GM23248 (cell line): ENCODE measurements at regions not wholly inside any gene's neighbourhood (a gene's known extent, or its start where the extent isn't known, plus 50 kb on each side); places are given as distances from the start of the nearest gene placed in this dataset.

Experiments
- EZH2 ChIP-seq: fragments of 200-600 bp; sonication (generic); IDR thresholded peaks from 2 replicates; pipeline ENCODE4 v1.6.1; 2018; ENCODE audit warnings: antibody characterized with exemption, mild to moderate bottlenecking; ENCODE audit not compliant: insufficient read depth, poor library complexity, severe bottlenecking
- EZH2phosphoT487 ChIP-seq: fragments of 200-600 bp; sonication (generic); IDR thresholded peaks from 2 replicates; pipeline ENCODE4 v1.6.1; 2018; ENCODE audit warnings: antibody characterized with exemption, moderate library complexity, mild to moderate bottlenecking, low read depth; ENCODE audit not compliant: insufficient read depth

DNA sequence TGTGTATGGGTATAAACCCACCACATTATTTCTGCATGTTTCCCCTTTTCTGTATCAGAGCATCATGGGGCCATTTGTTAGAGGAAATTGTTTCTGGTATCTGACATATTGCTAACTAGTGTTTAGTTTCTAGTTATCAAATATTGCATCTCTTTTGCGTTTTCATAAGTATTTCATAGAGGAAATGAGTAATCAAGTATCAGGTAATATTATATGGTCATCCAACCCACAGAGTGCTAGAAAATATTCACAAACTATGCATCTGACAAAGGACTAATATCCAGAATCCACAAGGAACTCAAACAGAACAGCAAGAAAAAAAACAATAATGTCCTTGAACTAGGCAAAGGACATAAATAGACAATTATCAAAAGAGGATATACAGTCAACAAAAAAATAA, 258.9 kb upstream of the LRIG3 start:
- no peak for TF ChIP-seq EZH2phosphoT487
- TF ChIP-seq EZH2: no peak
